GM10248 (cell line): ENCODE measurements at regions not wholly inside any gene's neighbourhood (a gene's known extent, or its start where the extent isn't known, plus 50 kb on each side); places are given as distances from the start of the nearest gene placed in this dataset.

Experiments
- CTCF ChIA-PET: fragments of 300-600 bp; sonication (Branson Sonifier 250); formaldehyde crosslinking; extraction: SDS; loops from one replicate; lab custom pipeline; 2021; ENCODE audit warnings: antibody characterized with exemption; lab: Yijun Ruan, JAX
- POLR2A ChIA-PET: fragments of 350-650 bp; sonication (Branson Sonifier 250); formaldehyde crosslinking; extraction: SDS; loops from one replicate; lab custom pipeline; 2020; ENCODE audit warnings: antibody characterized with exemption; lab: Yijun Ruan, JAX
- DNase-seq: peaks from one replicate; pipeline ENCODE4 v3.0.0; 2012; ENCODE audit errors: extremely low spot score
- TF ChIP-seq, protein P1 (sequence below): IDR thresholded peaks from 2 replicates; pipeline ENCODE4 v1.5.1; 2012; ENCODE audit warnings: mild to moderate bottlenecking, low read depth; ENCODE audit errors: extremely low read depth, missing control alignments, control extremely low read depth

GRCh38 chr14:46018846-46019420, 632.6 kb downstream of the RPL10L start:
- no peak for DNase-seq
- POLR2A ChIA-PET = no interaction called here
- CTCF ChIA-PET = no interaction called here
- TF ChIP-seq, protein P1, sequence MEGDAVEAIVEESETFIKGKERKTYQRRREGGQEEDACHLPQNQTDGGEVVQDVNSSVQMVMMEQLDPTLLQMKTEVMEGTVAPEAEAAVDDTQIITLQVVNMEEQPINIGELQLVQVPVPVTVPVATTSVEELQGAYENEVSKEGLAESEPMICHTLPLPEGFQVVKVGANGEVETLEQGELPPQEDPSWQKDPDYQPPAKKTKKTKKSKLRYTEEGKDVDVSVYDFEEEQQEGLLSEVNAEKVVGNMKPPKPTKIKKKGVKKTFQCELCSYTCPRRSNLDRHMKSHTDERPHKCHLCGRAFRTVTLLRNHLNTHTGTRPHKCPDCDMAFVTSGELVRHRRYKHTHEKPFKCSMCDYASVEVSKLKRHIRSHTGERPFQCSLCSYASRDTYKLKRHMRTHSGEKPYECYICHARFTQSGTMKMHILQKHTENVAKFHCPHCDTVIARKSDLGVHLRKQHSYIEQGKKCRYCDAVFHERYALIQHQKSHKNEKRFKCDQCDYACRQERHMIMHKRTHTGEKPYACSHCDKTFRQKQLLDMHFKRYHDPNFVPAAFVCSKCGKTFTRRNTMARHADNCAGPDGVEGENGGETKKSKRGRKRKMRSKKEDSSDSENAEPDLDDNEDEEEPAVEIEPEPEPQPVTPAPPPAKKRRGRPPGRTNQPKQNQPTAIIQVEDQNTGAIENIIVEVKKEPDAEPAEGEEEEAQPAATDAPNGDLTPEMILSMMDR = no peak

DNA sequence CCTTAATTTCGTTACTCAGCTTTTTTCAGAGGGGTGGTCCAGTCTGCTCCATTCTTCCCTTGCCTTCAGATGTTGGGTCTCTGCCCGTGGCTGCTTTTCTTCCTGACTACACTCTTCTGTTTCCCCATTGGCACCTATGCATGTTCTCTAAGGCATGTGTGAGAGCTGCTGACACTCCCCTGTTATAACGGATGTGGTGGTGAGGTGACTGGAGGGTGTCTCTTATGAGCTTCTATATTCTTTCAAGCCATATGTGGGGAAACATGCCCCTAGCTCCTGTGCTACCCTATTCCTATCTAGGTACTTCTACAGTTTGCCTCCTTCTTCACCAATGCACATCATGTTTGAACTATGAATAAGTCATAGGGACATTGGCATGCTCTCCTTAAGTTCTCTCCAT, 643.2 kb downstream of the RPL10L start:
- POLR2A ChIA-PET = no interaction called here
- CTCF ChIA-PET = no interaction called here
- TF ChIP-seq, protein P1 = no peak
- no peak for DNase-seq

- POLR2A ChIA-PET = no interaction called here
- TF ChIP-seq, protein P1 = no peak
- CTCF ChIA-PET = no interaction called here
- no peak for DNase-seq
These were observed 653.0 kb downstream of the RPL10L start for GRCh38 chr14:45998554-45998953.

- POLR2A ChIA-PET = no interaction called here
- DNase-seq = no peak
- TF ChIP-seq, protein P1 = no peak
- CTCF ChIA-PET = interaction anchor here (1.1 kb wide), 1 partner anchor 10 kb away, joined by 3 read pairs; no protein-coding TSS in a partner anchor
These were observed 661.3 kb downstream of the RPL10L start for GRCh38 chr14:45990252-45990651.

GRCh38 chr14:45976001-45976400, 675.6 kb downstream of the RPL10L start:
- ChIA-PET POLR2A (no interaction called here), CTCF (no interaction called here)
- DNase-seq = no peak
- TF ChIP-seq, protein P1 = no peak

DNA sequence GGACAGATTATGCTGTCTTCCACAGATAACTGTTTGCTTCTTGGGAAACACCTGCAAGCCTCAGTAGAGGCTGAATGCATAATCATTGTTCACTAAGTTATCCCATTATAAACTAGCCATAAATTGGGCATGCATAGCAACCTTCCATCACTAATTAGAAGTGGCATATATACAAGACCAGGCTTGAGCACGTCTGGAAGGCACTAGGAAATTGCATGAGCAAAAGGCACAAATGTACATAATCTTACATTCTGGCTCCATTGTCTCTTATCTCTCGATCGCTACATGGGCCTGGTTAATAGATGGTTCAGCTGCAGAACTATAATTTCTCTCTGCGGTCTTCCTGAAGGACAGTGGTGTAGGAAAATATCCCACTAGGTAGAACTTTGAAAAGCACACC, 679.2 kb downstream of the RPL10L start:
- CTCF ChIA-PET = no interaction called here
- DNase-seq = no peak
- POLR2A ChIA-PET = no interaction called here
- TF ChIP-seq, protein P1 = no peak

DNA sequence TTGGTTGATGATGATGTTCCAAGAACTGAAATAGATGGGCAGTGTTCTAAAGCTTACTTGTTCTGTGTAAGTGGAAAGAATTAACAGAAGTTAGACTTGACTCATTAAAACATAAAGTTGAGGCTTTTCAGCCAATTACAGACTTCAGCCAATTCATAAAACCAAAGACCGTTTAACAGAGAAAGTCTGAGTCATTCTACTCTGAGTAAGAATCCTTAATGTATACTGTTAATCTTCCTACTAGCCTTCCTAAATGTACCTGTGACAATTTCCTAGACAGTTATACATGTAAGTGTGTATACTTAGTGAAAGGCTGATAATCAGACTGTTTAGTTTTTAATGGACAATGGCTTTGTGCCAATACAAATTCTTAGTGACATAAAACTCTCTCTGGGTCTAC, 681.0 kb downstream of the RPL10L start:
- TF ChIP-seq, protein P1 = no peak
- POLR2A ChIA-PET = no interaction called here
- CTCF ChIA-PET = no interaction called here
- DNase-seq = no peak
